Panc1 (cell line): ENCODE measurements at regions not wholly inside any gene's neighbourhood (a gene's known extent, or its start where the extent isn't known, plus 50 kb on each side); places are given as distances from the start of the nearest gene placed in this dataset.

ENCODE experiments used
- CTCF ChIP-seq: fragments of 450-650 bp; IDR thresholded peaks from 2 replicates; pipeline ENCODE4 v1.5.1; 2017; ENCODE audit warnings: mild to moderate bottlenecking
- POLR2AphosphoS5 ChIP-seq: IDR thresholded peaks from 2 replicates; pipeline ENCODE4 v1.6.1; 2012; ENCODE audit warnings: mild to moderate bottlenecking, low read depth, low read length, moderate library complexity
- REST ChIP-seq, 2 experiments: IDR thresholded peaks; 2 replicates each; pipeline ENCODE4 v1.6.1; 2011 to 2012; ENCODE audit warnings: low read depth in 2 of 2, control low read depth in 1 of 2, low read length in 1 of 2, mild to moderate bottlenecking in 1 of 2, moderate library complexity in 1 of 2; ENCODE audit not compliant: insufficient read depth in 1 of 2

GRCh38 chr14:61196034-61196433, 85.1 kb downstream of the TMEM30B start:
- TF ChIP-seq CTCF (no peak), REST (IDR thresholded peaks at IDR 0.05; ENCODE audit: insufficient read depth in 1 of 2, low read depth in 2 of 2, low read length in 1 of 2) (no peak), POLR2AphosphoS5 (no peak)
